ENCODE measurements at regions not wholly inside any gene's neighbourhood (a gene's known extent, or its start where the extent isn't known, plus 50 kb on each side); places are given as distances from the start of the nearest gene placed in this dataset.

GRCh38 chr10:106183041-106183440 lies 981.5 kb downstream of the SORCS1 start:
- no peak for DNase-seq (ENCODE audit: low read depth in 3 of 3)

GRCh38 chr10:106182542-106182941 lies 982.0 kb downstream of the SORCS1 start:
- no peak for DNase-seq (ENCODE audit: low read depth in 3 of 3)

- no peak for DNase-seq (ENCODE audit: low read depth in 3 of 3)
Measured at GRCh38 chr10:106181501-106181900, 983.0 kb downstream of the SORCS1 start.

- DNase-seq (ENCODE audit: low read depth in 3 of 3) = no peak
Measured at GRCh38 chr10:106179430-106179829, 985.1 kb downstream of the SORCS1 start.

- no peak for DNase-seq (ENCODE audit: low read depth in 3 of 3)
Measured at GRCh38 chr10:106175760-106176377, 988.6 kb downstream of the SORCS1 start.

GRCh38 chr10:106173838-106174237 lies 990.7 kb downstream of the SORCS1 start:
- no peak for DNase-seq (ENCODE audit: low read depth in 3 of 3)

GRCh38 chr10:106169241-106169640 lies 995.3 kb downstream of the SORCS1 start:
- DNase-seq (ENCODE audit: low read depth in 3 of 3) = no peak

- DNase-seq (ENCODE audit: low read depth in 3 of 3) = no peak
Measured at GRCh38 chr10:106167946-106168345, 996.6 kb downstream of the SORCS1 start.

GRCh38 chr10:106158241-106158640 lies 1006.3 kb downstream of the SORCS1 start:
- DNase-seq (ENCODE audit: low read depth in 3 of 3) = no peak

- no peak for DNase-seq (ENCODE audit: low read depth in 3 of 3)
Measured at GRCh38 chr10:106147021-106147420, 1017.5 kb downstream of the SORCS1 start.

- DNase-seq (ENCODE audit: low read depth in 3 of 3) = no peak
Measured at GRCh38 chr10:106139915-106140314, 1024.6 kb downstream of the SORCS1 start.

GRCh38 chr10:106136175-106136574 lies 1028.3 kb downstream of the SORCS1 start:
- no peak for DNase-seq (ENCODE audit: low read depth in 3 of 3)

- DNase-seq (ENCODE audit: low read depth in 3 of 3) = no peak
Measured at GRCh38 chr10:106134326-106135000, 1030.0 kb downstream of the SORCS1 start.

GRCh38 chr10:106133451-106133850 lies 1031.1 kb downstream of the SORCS1 start:
- no peak for DNase-seq (ENCODE audit: low read depth in 3 of 3)

- DNase-seq (ENCODE audit: low read depth in 3 of 3) = no peak
Measured at GRCh38 chr10:106132956-106133355, 1031.5 kb downstream of the SORCS1 start.

- DNase-seq (ENCODE audit: low read depth in 3 of 3) = no peak
Measured at GRCh38 chr10:106114656-106115186, 1049.8 kb downstream of the SORCS1 start.

- no peak for DNase-seq (ENCODE audit: low read depth in 3 of 3)
Measured at GRCh38 chr10:106111246-106111645, 1053.3 kb downstream of the SORCS1 start.

GRCh38 chr10:106107706-106108105 lies 1056.8 kb downstream of the SORCS1 start:
- no peak for DNase-seq (ENCODE audit: low read depth in 3 of 3)

- DNase-seq (ENCODE audit: low read depth in 3 of 3) = no peak
Measured at GRCh38 chr10:106106114-106106513, 1058.4 kb downstream of the SORCS1 start.

- no peak for DNase-seq (ENCODE audit: low read depth in 3 of 3)
Measured at GRCh38 chr10:106089855-106090254, 1074.7 kb downstream of the SORCS1 start.

GRCh38 chr10:106086391-106086790 lies 1078.1 kb downstream of the SORCS1 start:
- no peak for DNase-seq (ENCODE audit: low read depth in 3 of 3)

GRCh38 chr10:106083572-106083971 lies 1080.9 kb downstream of the SORCS1 start:
- DNase-seq (ENCODE audit: low read depth in 3 of 3) = no peak

GRCh38 chr10:106082865-106083264 lies 1081.6 kb downstream of the SORCS1 start:
- DNase-seq (ENCODE audit: low read depth in 3 of 3) = no peak

Data from stimulated activated CD4-positive, alpha-beta T cell treated with anti-CD3 and anti-CD28 coated beads, TNF-alpha, amount 100 ng/mL, for 24 hours (primary cell).